Mesenchymal stem cell (in vitro differentiated cells and primary cell): ENCODE measurements at regions not wholly inside any gene's neighbourhood (a gene's known extent, or its start where the extent isn't known, plus 50 kb on each side); places are given as distances from the start of the nearest gene placed in this dataset.
A peak's percentile ranks its signal among the peaks of the same experiment; 100 is the strongest.

Experiments
- DNase-seq: peaks from one replicate; pipeline ENCODE4 v3.0.0-alpha.2; 2013
- H2AFZ ChIP-seq: one replicate; pipeline ENCODE4 v1.6.1; 2013; ENCODE audit warnings: low read depth, mild to moderate bottlenecking, control low read depth, inconsistent platforms, low read length, moderate library complexity
- H2AK5ac ChIP-seq: 2 replicates; pipeline ENCODE4 v1.6.1; 2013; ENCODE audit warnings: low read length, moderate library complexity, mild to moderate bottlenecking, inconsistent platforms; ENCODE audit not compliant: severe bottlenecking
- H2BK120ac ChIP-seq: one replicate; pipeline ENCODE4 v1.6.1; 2013; ENCODE audit warnings: low read depth, mild to moderate bottlenecking, inconsistent platforms, low read length, moderate library complexity
- H2BK12ac ChIP-seq, 2 experiments: one replicate each; pipeline ENCODE4 v1.6.1; 2013; ENCODE audit warnings: inconsistent platforms in 2 of 2, low read length in 2 of 2, mild to moderate bottlenecking in 2 of 2, moderate library complexity in 2 of 2, control low read depth in 1 of 2
- H2BK15ac ChIP-seq: one replicate; pipeline ENCODE4 v1.6.1; 2013; ENCODE audit warnings: mild to moderate bottlenecking, low read depth, inconsistent platforms; ENCODE audit not compliant: poor library complexity, severe bottlenecking
- H2BK5ac ChIP-seq: 2 replicates; pipeline ENCODE4 v1.6.1; 2013; ENCODE audit warnings: low read depth, mild to moderate bottlenecking, low read length, control low read depth, inconsistent platforms; ENCODE audit not compliant: poor library complexity, severe bottlenecking
- H3K14ac ChIP-seq, 2 experiments: one replicate each; pipeline ENCODE4 v1.6.1; 2013; ENCODE audit warnings: inconsistent platforms in 2 of 2, low read length in 2 of 2, control low read depth in 1 of 2, mild to moderate bottlenecking in 1 of 2, moderate library complexity in 1 of 2
- H3K18ac ChIP-seq, 2 experiments: one replicate each; pipeline ENCODE4 v1.6.1; 2013; ENCODE audit warnings: inconsistent platforms in 2 of 2, low read length in 2 of 2, control low read depth in 1 of 2, low read depth in 1 of 2, mild to moderate bottlenecking in 1 of 2
- H3K23ac ChIP-seq, 2 experiments: one replicate each; pipeline ENCODE4 v1.6.1; 2013; ENCODE audit warnings: inconsistent platforms in 2 of 2, low read length in 2 of 2, mild to moderate bottlenecking in 2 of 2, moderate library complexity in 2 of 2, control low read depth in 1 of 2
- H3K27ac ChIP-seq: 2 replicates; pipeline ENCODE4 v1.5.1; 2013; ENCODE audit warnings: mild to moderate bottlenecking, moderate library complexity, low read length, control low read depth, inconsistent platforms; ENCODE audit not compliant: poor library complexity, severe bottlenecking
- H3K27me3 ChIP-seq, 2 experiments: 2 replicates each; pipeline versions ENCODE4 v1.6.1 to v1.7.0; 2013; ENCODE audit warnings: low read length in 2 of 2, mild to moderate bottlenecking in 2 of 2, moderate library complexity in 2 of 2, control low read depth in 1 of 2, inconsistent platforms in 1 of 2; ENCODE audit not compliant: control insufficient read depth in 1 of 2, insufficient read depth in 1 of 2
- H3K36me3 ChIP-seq, 2 experiments: 2 replicates each; pipeline versions ENCODE4 v1.6.1 to v1.7.0; 2013; ENCODE audit warnings: low read length in 2 of 2, control low read depth in 1 of 2, inconsistent platforms in 1 of 2, low read depth in 1 of 2, mild to moderate bottlenecking in 1 of 2; ENCODE audit not compliant: insufficient read depth in 2 of 2, control insufficient read depth in 1 of 2
- H3K4ac ChIP-seq, 2 experiments: one replicate each; pipeline ENCODE4 v1.6.1; 2013; ENCODE audit warnings: inconsistent platforms in 2 of 2, low read length in 2 of 2, mild to moderate bottlenecking in 2 of 2, moderate library complexity in 2 of 2, control low read depth in 1 of 2, low read depth in 1 of 2
- H3K4me1 ChIP-seq: 2 replicates; pipeline ENCODE4 v1.6.1; 2013; ENCODE audit warnings: low read depth, low read length, control low read depth; ENCODE audit not compliant: control insufficient read depth, insufficient read depth
- H3K4me2 ChIP-seq: 2 replicates; pipeline ENCODE4 v1.6.1; 2013; ENCODE audit warnings: low read length, mild to moderate bottlenecking, inconsistent platforms; ENCODE audit not compliant: poor library complexity, severe bottlenecking
- H3K4me3 ChIP-seq, 2 experiments: 2 replicates each; pipeline versions ENCODE4 v1.5.1 to v1.7.0; 2013; ENCODE audit warnings: low read length in 2 of 2, mild to moderate bottlenecking in 2 of 2, control low read depth in 1 of 2, low read depth in 1 of 2; ENCODE audit not compliant: insufficient read depth in 1 of 2
- H3K79me1 ChIP-seq: replicated peaks from 2 replicates; pipeline ENCODE4 v1.6.1; 2013; ENCODE audit warnings: mild to moderate bottlenecking, control low read depth, low read length, inconsistent platforms; ENCODE audit not compliant: poor library complexity, severe bottlenecking
- H3K9ac ChIP-seq: 2 replicates; pipeline ENCODE4 v1.7.0; 2013; ENCODE audit warnings: mild to moderate bottlenecking, low read length, moderate library complexity
- H3K9me3 ChIP-seq: 2 replicates; pipeline ENCODE4 v1.7.0; 2013; ENCODE audit warnings: mild to moderate bottlenecking, low read length; ENCODE audit not compliant: control insufficient read depth
- H4K8ac ChIP-seq: one replicate; pipeline ENCODE4 v1.6.1; 2013; ENCODE audit warnings: inconsistent platforms, mild to moderate bottlenecking, low read length, moderate library complexity
- H4K91ac ChIP-seq: one replicate; pipeline ENCODE4 v1.6.1; 2013; ENCODE audit warnings: mild to moderate bottlenecking, low read length, inconsistent platforms
- WGBS: methylation state at CpG from one replicate; pipeline ENCODE4 v1.1.7; 2013; ENCODE audit warnings: mixed read lengths; 5-methylcytosine and 5-hydroxymethylcytosine counted together

DNA sequence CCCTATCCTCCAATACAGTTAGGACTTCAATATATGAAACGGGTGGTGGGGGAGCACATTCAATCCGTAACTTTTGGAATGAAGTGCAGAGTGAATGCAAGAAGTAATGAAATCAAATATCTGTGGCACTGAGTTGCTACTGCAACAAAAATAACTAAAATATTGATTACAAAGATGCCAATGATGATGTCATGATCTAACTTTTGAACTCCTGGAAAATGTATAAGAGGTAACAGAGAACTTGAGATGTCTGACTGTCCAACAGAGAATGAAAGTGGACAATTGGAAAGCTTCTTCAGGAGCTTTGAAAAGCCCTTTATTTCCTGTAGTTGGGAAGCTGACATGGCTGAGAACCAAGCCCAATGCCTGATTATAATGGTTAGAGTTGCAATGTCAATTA, 279.9 kb downstream of the ZBBX start:
- H3K27me3 ChIP-seq, result no peaks in the 10 kb centered on the region
- no peak overlapping the region for H2BK5ac ChIP-seq
- no CpG with 5 or more reads among the region's 2 CpGs for WGBS
- H3K27ac ChIP-seq, result no peak overlapping the region
- DNase-seq, result no peak
- H2BK15ac ChIP-seq, result no peak overlapping the region
- no peak overlapping the region for H3K4me3 ChIP-seq
- H4K91ac ChIP-seq, result no peak overlapping the region
- H2AK5ac ChIP-seq, result no peak overlapping the region
- H3K4ac ChIP-seq, result no peak overlapping the region
- no peak overlapping the region for H2BK12ac ChIP-seq
- no peaks in the 10 kb centered on the region for H3K79me1 ChIP-seq
- H2BK120ac ChIP-seq, result no peak overlapping the region
- H3K9me3 ChIP-seq, result no peaks in the 10 kb centered on the region
- no peaks in the 10 kb centered on the region for H3K4me1 ChIP-seq
- H3K14ac ChIP-seq, result no peak overlapping the region
- no peak overlapping the region for H3K23ac ChIP-seq
- no peak overlapping the region for H3K18ac ChIP-seq
- no peak overlapping the region for H3K4me2 ChIP-seq
- no peak overlapping the region for H4K8ac ChIP-seq
- H2AFZ ChIP-seq, result no peak overlapping the region
- no peak overlapping the region for H3K9ac ChIP-seq
- H3K36me3 ChIP-seq, result no peaks in the 10 kb centered on the region

DNA sequence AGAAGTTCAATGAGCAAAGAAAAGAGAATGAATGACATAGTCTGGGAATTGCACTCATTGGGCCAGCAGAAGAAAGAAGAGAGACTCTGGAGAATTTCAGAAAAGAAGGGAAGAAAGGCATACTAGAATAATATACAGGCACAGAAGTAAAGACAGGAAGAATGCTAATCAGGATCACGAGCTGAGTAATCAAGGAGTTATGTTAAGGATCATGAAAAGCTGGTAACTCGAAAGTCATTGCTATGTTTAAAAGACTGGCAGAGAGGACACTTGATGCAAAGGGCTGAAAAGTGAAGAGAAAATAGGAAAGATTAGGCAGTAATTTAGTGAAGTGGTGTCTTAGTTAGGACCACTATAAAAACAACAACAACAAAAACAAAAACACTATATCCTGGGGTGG, 284.1 kb downstream of the ZBBX start:
- 13% methylated on average over 2 of the region's 2 CpGs for whole genome bisulfite sequencing
- H2BK5ac ChIP-seq, result no peak overlapping the region
- H3K14ac ChIP-seq, result no peak overlapping the region
- H3K36me3 ChIP-seq, result no peaks in the 10 kb centered on the region
- no peak overlapping the region for H3K9ac ChIP-seq
- H4K8ac ChIP-seq, result no peak overlapping the region
- no peak overlapping the region for H4K91ac ChIP-seq
- H3K4me3 ChIP-seq, result no peak overlapping the region
- H3K79me1 ChIP-seq, result no peaks in the 10 kb centered on the region
- no peaks in the 10 kb centered on the region for H3K27me3 ChIP-seq
- no peak overlapping the region for H3K23ac ChIP-seq
- no peak overlapping the region for H3K4ac ChIP-seq
- H3K18ac ChIP-seq, result no peak overlapping the region
- peak; percentile 17 for DNase-seq
- H3K4me1 ChIP-seq, result no peaks in the 10 kb centered on the region
- no peak overlapping the region for H2AFZ ChIP-seq
- H2BK12ac ChIP-seq, result no peak overlapping the region
- no peak overlapping the region for H2BK15ac ChIP-seq
- H2BK120ac ChIP-seq, result no peak overlapping the region
- H3K9me3 ChIP-seq, result no peaks in the 10 kb centered on the region
- H3K4me2 ChIP-seq, result no peak overlapping the region
- H2AK5ac ChIP-seq, result no peak overlapping the region
- H3K27ac ChIP-seq, result no peak overlapping the region

DNA sequence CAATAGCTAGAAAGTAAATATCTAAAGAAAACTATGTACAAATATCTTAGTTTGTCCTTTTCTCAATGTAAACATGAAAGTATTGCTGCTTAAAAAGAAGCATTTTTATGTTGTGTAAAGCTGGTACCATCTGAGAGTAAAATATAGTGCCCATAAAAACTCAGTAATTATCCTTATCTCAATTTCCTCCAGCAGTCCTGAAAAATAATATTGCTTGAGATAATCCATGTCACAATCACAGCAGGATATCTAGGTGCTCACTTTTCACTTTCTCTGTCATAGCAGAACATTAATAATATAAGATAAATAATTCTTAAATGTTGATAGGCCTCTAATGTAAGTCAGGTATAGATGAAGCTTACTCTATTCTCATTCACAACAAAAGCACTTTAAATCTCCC, 285.5 kb downstream of the ZBBX start:
- Histone ChIP-seq H3K79me1 (no peaks in the 10 kb centered on the region), H2AK5ac (no peak overlapping the region), H3K18ac (no peak overlapping the region), H3K4me1 (no peaks in the 10 kb centered on the region), H3K4me2 (no peak overlapping the region), H2BK15ac (no peak overlapping the region), H3K9ac (no peak overlapping the region), H3K36me3 (no peaks in the 10 kb centered on the region), H3K23ac (no peak overlapping the region), H3K4ac (no peak overlapping the region), H2BK12ac (no peak overlapping the region), H3K14ac (no peak overlapping the region), H3K27ac (no peak overlapping the region), H2BK120ac (no peak overlapping the region), H2AFZ (no peak overlapping the region), H4K8ac (no peak overlapping the region), H3K9me3 (no peaks in the 10 kb centered on the region), H3K27me3 (no peaks in the 10 kb centered on the region), H3K4me3 (no peak overlapping the region), H4K91ac (no peak overlapping the region), H2BK5ac (no peak overlapping the region)
- DNase-seq, result no peak

DNA sequence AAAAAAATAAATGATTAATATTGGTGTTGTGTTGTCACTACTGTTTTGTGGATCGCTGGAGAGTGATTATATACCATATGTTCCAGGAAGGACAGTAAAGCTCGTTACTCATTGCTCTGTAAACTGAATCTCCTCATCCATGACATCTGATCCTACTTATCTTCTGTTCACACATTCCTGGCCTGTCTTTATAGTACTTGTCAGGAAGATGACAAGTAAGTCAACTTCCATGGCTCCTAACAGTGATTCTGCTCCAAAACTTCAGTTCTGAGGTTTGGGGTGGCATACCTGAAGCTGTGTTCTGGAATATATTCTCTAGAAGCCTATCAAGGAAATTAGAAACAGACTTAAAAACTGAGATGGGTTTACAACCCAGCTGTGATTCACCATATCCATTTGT, 288.9 kb downstream of the ZBBX start:
- Histone ChIP-seq H3K4me3 (no peak overlapping the region), H3K9ac (no peak overlapping the region), H3K4me1 (no peaks in the 10 kb centered on the region), H2BK12ac (no peak overlapping the region), H2AK5ac (no peak overlapping the region), H3K14ac (no peak overlapping the region), H3K27ac (no peak overlapping the region), H3K4ac (no peak overlapping the region), H3K27me3 (no peaks in the 10 kb centered on the region), H3K18ac (no peak overlapping the region), H3K9me3 (no peaks in the 10 kb centered on the region), H3K36me3 (no peaks in the 10 kb centered on the region), H2BK120ac (no peak overlapping the region), H2BK5ac (no peak overlapping the region), H3K4me2 (no peak overlapping the region), H2AFZ (no peak overlapping the region), H2BK15ac (no peak overlapping the region), H3K79me1 (no peaks in the 10 kb centered on the region), H3K23ac (no peak overlapping the region), H4K8ac (no peak overlapping the region), H4K91ac (no peak overlapping the region)
- DNase-seq, result peak; percentile 38
- WGBS, result 0% methylated on average over 1 of the region's 2 CpGs
